HEK293T (cell line): ENCODE measurements at regions not wholly inside any gene's neighbourhood (a gene's known extent, or its start where the extent isn't known, plus 50 kb on each side); places are given as distances from the start of the nearest gene placed in this dataset.

ENCODE experiments used
- ARNT ChIP-seq: fragments of 450-650 bp; IDR thresholded peaks from 2 replicates; pipeline ENCODE4 v1.6.1; 2017; ENCODE audit warnings: mild to moderate bottlenecking
- BHLHE40 ChIP-seq: fragments of 450-650 bp; IDR thresholded peaks from 2 replicates; pipeline ENCODE4 v1.6.1; 2016; ENCODE audit warnings: mild to moderate bottlenecking, moderate library complexity, borderline replicate concordance
- FOXA1 ChIP-seq: fragments of 450-650 bp; IDR thresholded peaks from 2 replicates; pipeline ENCODE4 v1.6.1; 2016; ENCODE audit warnings: mild to moderate bottlenecking
- FOXK2 ChIP-seq: fragments of 450-650 bp; IDR thresholded peaks from 2 replicates; pipeline ENCODE4 v1.6.1; 2016; ENCODE audit warnings: mild to moderate bottlenecking
- FOXM1 ChIP-seq: fragments of 450-650 bp; IDR thresholded peaks from 2 replicates; pipeline ENCODE4 v1.6.1; 2017; ENCODE audit warnings: mild to moderate bottlenecking, borderline replicate concordance
- L3MBTL2 ChIP-seq: fragments of 450-650 bp; conservative IDR thresholded peaks from 2 replicates; pipeline ENCODE4 v1.6.1; 2016; ENCODE audit warnings: mild to moderate bottlenecking
- LEF1 ChIP-seq: fragments of 450-650 bp; IDR thresholded peaks from 2 replicates; pipeline ENCODE4 v1.6.1; 2017; ENCODE audit warnings: mild to moderate bottlenecking, borderline replicate concordance
- SUZ12 ChIP-seq: fragments of 450-650 bp; IDR thresholded peaks from 2 replicates; pipeline ENCODE4 v1.6.1; 2016; ENCODE audit warnings: mild to moderate bottlenecking
- TARDBP ChIP-seq: fragments of 450-650 bp; IDR thresholded peaks from 2 replicates; pipeline ENCODE4 v1.6.1; 2016
- ZNF384 ChIP-seq: fragments of 450-650 bp; IDR thresholded peaks from 2 replicates; pipeline ENCODE4 v1.6.1; 2016
- TF ChIP-seq, protein P1 (sequence below): fragments of 450-650 bp; IDR thresholded peaks from 2 replicates; pipeline ENCODE4 v1.6.1; 2016

DNA sequence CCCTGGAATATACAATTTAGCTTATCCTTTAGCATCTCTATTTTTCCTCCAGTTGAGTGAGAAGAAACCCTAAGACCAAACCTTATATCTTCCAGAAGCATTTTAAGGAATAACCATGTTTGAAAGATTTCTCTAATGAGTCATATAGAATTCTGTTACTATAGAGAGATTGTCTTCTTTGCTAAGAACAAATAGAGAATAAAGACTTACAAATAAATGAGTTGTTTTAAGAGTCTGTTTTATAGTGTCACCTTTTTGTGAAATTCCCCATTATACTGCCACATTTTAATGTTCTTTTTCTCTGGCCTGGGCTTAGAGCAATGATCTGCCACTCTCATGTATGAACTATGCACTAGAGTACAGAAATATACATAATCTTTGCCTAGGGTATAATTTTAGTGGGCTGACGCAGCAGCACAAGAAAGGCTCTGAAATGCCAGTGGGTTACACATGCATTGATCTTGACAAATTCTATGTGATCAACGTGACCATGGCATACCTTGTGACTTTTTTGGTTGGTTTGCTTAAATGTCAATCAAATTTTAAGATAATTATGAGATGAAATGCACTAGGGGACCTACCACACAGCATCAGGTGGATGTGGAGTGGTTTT is 145.1 kb upstream of the MKLN1 start:
- TF ChIP-seq FOXM1, result no peak
- TF ChIP-seq, protein P1, sequence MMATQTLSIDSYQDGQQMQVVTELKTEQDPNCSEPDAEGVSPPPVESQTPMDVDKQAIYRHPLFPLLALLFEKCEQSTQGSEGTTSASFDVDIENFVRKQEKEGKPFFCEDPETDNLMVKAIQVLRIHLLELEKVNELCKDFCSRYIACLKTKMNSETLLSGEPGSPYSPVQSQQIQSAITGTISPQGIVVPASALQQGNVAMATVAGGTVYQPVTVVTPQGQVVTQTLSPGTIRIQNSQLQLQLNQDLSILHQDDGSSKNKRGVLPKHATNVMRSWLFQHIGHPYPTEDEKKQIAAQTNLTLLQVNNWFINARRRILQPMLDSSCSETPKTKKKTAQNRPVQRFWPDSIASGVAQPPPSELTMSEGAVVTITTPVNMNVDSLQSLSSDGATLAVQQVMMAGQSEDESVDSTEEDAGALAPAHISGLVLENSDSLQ, result no peak
- TF ChIP-seq FOXK2, result no peak
- TF ChIP-seq SUZ12, result no peak
- no peak for TF ChIP-seq TARDBP
- TF ChIP-seq ARNT, result no peak
- no peak for TF ChIP-seq FOXA1
- TF ChIP-seq LEF1, result no peak
- TF ChIP-seq BHLHE40, result no peak
- no peak for TF ChIP-seq ZNF384
- TF ChIP-seq L3MBTL2, result no peak
